Right lobe of liver (tissue), 6 donors: ENCODE measurements at regions not wholly inside any gene's neighbourhood (a gene's known extent, or its start where the extent isn't known, plus 50 kb on each side); places are given as distances from the start of the nearest gene placed in this dataset.

Source experiments
- ATAC-seq, 4 donors: fragments of 200-7000 bp; cut with Tn5 transposase; one replicate each; pipeline ENCODE4 v1.9.1; 2020; ENCODE audit warnings: mild to moderate bottlenecking in 4 of 4, moderate library complexity in 4 of 4
- DNase-seq, 3 donors: peaks; one replicate each; pipeline ENCODE4 v3.0.0-alpha.2; 2020
- H3K27ac ChIP-seq, 3 donors: fragments of 200-600 bp; one replicate each; pipeline ENCODE4 v1.8.0; 2022
- H3K27me3 ChIP-seq, 2 donors: fragments of 200-600 bp; one replicate each; pipeline ENCODE4 v1.8.0; 2022
- H3K36me3 ChIP-seq, 4 donors: fragments of 200-600 bp; sonication (generic) in 1 of 4; one replicate each; pipeline versions ENCODE4 v1.5.1 to v1.8.0; 2017 to 2022; ENCODE audit warnings: control low read depth in 1 of 4
- H3K4me1 ChIP-seq, 4 donors: fragments of 200-600 bp; sonication (generic) in 1 of 4; one replicate each; pipeline versions ENCODE4 v1.5.1 to v1.8.0; 2017 to 2022; ENCODE audit warnings: control low read depth in 1 of 4
- H3K4me3 ChIP-seq, 3 donors: fragments of 200-600 bp; one replicate each; pipeline ENCODE4 v1.8.0; 2022
- H3K9me3 ChIP-seq, 4 donors: fragments of 200-600 bp; sonication (generic) in 1 of 4; one replicate each; pipeline versions ENCODE4 v1.5.1 to v1.8.0; 2017 to 2022; ENCODE audit warnings: control low read depth in 1 of 4
- POLR2A ChIP-seq: fragments of 450-650 bp; IDR thresholded peaks from one replicate; pipeline ENCODE4 v1.6.1; 2017; ENCODE audit warnings: antibody characterized with exemption, mild to moderate bottlenecking
- WGBS: methylation state at CpG from one replicate; pipeline ENCODE4 v1.1.6; 2018; ENCODE audit warnings: low coverage, low lambda C conversion rate; ENCODE audit not compliant: insufficient coverage; ENCODE audit errors: missing lambda C conversion rate; 5-methylcytosine and 5-hydroxymethylcytosine counted together
- intact Hi-C, 2 donors: fragments of 100-400 bp; cut with DNase I; formaldehyde crosslinking; loops; one replicate each; pipeline versions ENCODE4 v1.11.2 to v1.14.1; 2022
- TF ChIP-seq, protein P1 (sequence below), 4 donors: fragments of 200-600 bp in 3 of 4; fragments of 450-650 bp in 1 of 4; IDR thresholded peaks; one replicate each; pipeline versions ENCODE4 v1.5.1 to v1.8.0; 2016 to 2022; ENCODE audit warnings: antibody characterized with exemption in 4 of 4, mild to moderate bottlenecking in 2 of 4
- donor health status: DM: no; HTN: yes; CAD: no.
- donor health status: DM: no; HTN: no; CAD: no.
- donor health status: DM: no; HTN: no; CAD: no.
- donor health status: DM: no; HTN: yes; CAD: no.
- donor health status: DM: no; HTN: yes; CAD: no.

DNA sequence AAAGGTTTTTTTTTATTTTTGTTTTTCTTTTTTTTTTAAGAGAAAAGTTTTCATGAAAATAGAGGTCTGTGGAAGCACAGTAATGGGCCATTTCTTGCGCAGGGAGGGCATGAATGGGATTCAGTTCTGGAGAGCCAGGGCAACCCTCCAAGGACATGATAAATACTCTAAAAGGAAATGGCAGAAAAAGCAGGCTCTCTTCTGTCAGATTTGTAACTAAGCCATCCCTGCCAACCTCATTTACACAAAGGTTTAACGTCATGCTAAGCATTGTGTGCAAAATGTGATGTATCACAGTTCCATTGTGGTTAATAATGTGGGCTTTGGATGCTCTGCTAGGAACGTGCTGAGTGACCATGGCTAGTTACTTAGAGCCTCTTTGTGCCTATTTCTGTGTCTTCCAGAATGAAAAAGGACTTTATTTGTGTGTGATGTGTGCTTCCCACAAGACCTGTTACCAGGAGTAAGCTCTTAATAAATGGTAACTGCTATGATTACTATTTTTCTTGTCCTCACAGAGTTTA lies 1095.9 kb upstream of the SORCS1 start:
- 44% methylated on average over 3 of the region's 3 CpGs for WGBS
- DNase-seq = no peak
- Histone ChIP-seq H3K27ac (no peak overlapping the region), H3K9me3 (no peaks in the 10 kb centered on the region), H3K4me1 (no peaks in the 10 kb centered on the region), H3K36me3 (no peaks in the 10 kb centered on the region), H3K27me3 (no peaks in the 10 kb centered on the region), H3K4me3 (no peak overlapping the region)
- ATAC-seq = no peak
- intact Hi-C loops = no loop called here
- TF ChIP-seq POLR2A = no peak
- TF ChIP-seq, protein P1, sequence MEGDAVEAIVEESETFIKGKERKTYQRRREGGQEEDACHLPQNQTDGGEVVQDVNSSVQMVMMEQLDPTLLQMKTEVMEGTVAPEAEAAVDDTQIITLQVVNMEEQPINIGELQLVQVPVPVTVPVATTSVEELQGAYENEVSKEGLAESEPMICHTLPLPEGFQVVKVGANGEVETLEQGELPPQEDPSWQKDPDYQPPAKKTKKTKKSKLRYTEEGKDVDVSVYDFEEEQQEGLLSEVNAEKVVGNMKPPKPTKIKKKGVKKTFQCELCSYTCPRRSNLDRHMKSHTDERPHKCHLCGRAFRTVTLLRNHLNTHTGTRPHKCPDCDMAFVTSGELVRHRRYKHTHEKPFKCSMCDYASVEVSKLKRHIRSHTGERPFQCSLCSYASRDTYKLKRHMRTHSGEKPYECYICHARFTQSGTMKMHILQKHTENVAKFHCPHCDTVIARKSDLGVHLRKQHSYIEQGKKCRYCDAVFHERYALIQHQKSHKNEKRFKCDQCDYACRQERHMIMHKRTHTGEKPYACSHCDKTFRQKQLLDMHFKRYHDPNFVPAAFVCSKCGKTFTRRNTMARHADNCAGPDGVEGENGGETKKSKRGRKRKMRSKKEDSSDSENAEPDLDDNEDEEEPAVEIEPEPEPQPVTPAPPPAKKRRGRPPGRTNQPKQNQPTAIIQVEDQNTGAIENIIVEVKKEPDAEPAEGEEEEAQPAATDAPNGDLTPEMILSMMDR (IDR thresholded peaks at IDR 0.05) = no peak

DNA sequence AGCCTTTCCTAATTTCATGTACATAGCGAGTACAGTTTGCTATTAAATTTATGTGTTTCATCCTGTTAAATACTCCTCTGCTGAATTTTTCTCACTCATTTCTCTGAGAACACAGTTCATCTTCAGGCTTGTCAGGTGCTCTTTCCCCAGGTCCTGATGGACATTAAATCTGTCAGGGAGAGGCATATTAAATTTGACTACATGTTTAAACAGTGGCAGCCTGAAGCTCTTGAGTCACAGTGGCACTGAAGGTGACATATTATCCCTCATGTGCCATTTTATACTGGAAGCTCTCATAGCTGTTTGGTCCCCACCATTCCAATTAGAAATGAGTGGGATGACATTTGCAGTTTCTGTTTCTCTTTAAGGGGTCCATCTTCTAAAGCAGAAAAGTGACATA lies 1089.6 kb upstream of the SORCS1 start:
- H3K9me3 ChIP-seq = no peaks in the 10 kb centered on the region
- DNase-seq (no peak), ATAC-seq (no peak)
- no peak overlapping the region for H3K4me3 ChIP-seq
- no peaks in the 10 kb centered on the region for H3K36me3 ChIP-seq
- no peak overlapping the region for H3K27ac ChIP-seq
- H3K4me1 ChIP-seq = no peaks in the 10 kb centered on the region
- intact Hi-C loops = no loop called here
- H3K27me3 ChIP-seq = no peaks in the 10 kb centered on the region
- 83% methylated on average over 1 of the region's 1 CpG for WGBS
- no peak for TF ChIP-seq POLR2A
- TF ChIP-seq, protein P1 (IDR thresholded peaks at IDR 0.05) = no peak

DNA sequence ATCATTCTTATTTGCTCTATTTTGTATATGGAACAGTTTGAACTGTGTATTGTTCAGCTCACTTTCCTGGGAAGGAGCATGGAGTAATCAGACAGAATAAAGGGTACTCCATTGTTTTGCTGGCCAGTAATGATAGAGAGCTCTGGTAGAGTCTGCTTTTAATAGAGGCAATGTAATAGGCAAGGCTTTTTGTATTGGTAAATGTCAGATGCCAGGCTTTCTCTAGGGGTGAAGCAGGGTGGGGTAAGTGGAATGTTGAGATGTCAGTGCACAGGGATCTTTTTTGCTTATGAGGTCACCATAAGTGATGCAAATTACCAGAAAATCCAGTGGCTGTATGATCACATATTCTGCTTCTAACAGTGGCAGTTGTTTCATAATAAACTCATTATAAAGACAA lies 1088.3 kb upstream of the SORCS1 start:
- intact Hi-C loops = no loop called here
- no peak for TF ChIP-seq POLR2A
- TF ChIP-seq, protein P1 (IDR thresholded peaks at IDR 0.05) = no peak
- Histone ChIP-seq H3K4me1 (no peaks in the 10 kb centered on the region), H3K9me3 (no peaks in the 10 kb centered on the region), H3K4me3 (no peak overlapping the region), H3K36me3 (no peaks in the 10 kb centered on the region), H3K27ac (no peak overlapping the region), H3K27me3 (no peaks in the 10 kb centered on the region)
- ATAC-seq = no peak
- DNase-seq = no peak

DNA sequence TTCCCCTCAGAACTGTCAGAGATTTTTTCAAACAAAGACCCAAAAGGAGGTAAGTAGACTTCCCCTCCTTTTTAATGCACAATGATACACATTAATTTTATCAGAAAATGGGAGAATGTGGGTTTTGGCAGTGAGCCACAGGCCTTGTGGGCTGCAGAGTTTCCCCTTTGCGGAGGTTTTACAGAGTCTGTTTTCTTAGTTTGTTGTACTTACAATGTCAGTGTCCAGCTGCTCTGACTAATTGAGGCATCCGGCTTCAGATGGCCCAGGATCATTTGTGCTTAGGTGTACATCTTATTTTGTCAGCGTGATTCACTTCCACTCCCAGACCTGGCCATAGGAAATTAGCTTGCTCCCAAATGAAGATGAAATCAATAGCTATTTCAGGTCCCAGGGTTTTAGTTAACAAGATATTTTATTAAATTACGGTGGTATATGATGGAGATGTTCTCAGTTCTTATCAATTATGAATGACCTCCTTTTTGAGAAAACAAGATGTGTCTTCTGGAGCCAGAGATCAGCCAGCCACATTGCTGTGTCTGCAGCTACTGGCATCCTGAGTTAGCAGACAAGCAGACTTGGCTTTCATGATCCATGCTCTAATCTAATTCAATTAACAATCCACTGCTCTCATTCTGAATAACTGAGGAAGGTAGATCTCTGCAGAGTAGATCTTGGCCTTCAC lies 1086.6 kb upstream of the SORCS1 start:
- H3K4me3 ChIP-seq = no peak overlapping the region
- WGBS = 49% methylated on average over 4 of the region's 4 CpGs
- TF ChIP-seq, protein P1 (IDR thresholded peaks at IDR 0.05) = no peak
- no peak for TF ChIP-seq POLR2A
- H3K27ac ChIP-seq = no peak overlapping the region
- no peaks in the 10 kb centered on the region for H3K4me1 ChIP-seq
- intact Hi-C loops = no loop called here
- no peak for DNase-seq
- H3K27me3 ChIP-seq = no peaks in the 10 kb centered on the region
- no peaks in the 10 kb centered on the region for H3K9me3 ChIP-seq
- H3K36me3 ChIP-seq = no peaks in the 10 kb centered on the region
- no peak for ATAC-seq
